Ishikawa (cell line): ENCODE measurements at regions not wholly inside any gene's neighbourhood (a gene's known extent, or its start where the extent isn't known, plus 50 kb on each side); places are given as distances from the start of the nearest gene placed in this dataset.

Experiments
- CEBPB ChIP-seq: IDR thresholded peaks from 2 replicates; pipeline ENCODE4 v1.6.1; 2012
- CREB1 ChIP-seq: IDR thresholded peaks from 2 replicates; pipeline ENCODE4 v1.6.1; 2012; ENCODE audit warnings: low read depth
- EP300 ChIP-seq: IDR thresholded peaks from 2 replicates; pipeline ENCODE4 v1.6.1; 2012; ENCODE audit warnings: borderline replicate concordance
- FOXM1 ChIP-seq: IDR thresholded peaks from 2 replicates; pipeline ENCODE4 v1.6.1; 2012; ENCODE audit warnings: low read depth, borderline replicate concordance
- MAX ChIP-seq: IDR thresholded peaks from 2 replicates; pipeline ENCODE4 v1.6.1; 2012
- NFIC ChIP-seq: IDR thresholded peaks from 2 replicates; pipeline ENCODE4 v1.6.1; 2012
- RAD21 ChIP-seq: IDR thresholded peaks from 2 replicates; pipeline ENCODE4 v1.6.1; 2012; ENCODE audit warnings: low read depth
- TAF1 ChIP-seq: IDR thresholded peaks from 2 replicates; pipeline ENCODE4 v1.6.1; 2012; ENCODE audit warnings: low read depth, mild to moderate bottlenecking
- TCF12 ChIP-seq: IDR thresholded peaks from 2 replicates; pipeline ENCODE4 v1.6.1; 2012; ENCODE audit warnings: low read depth
- YY1 ChIP-seq: IDR thresholded peaks from 2 replicates; pipeline ENCODE4 v1.6.1; 2012; ENCODE audit warnings: low read depth
- TF ChIP-seq, protein P1 (sequence below): IDR thresholded peaks from 2 replicates; pipeline ENCODE4 v1.6.1; 2012
- TF ChIP-seq, protein P2 (sequence below): IDR thresholded peaks from 2 replicates; pipeline ENCODE4 v1.6.1; 2012; ENCODE audit warnings: low read depth, mild to moderate bottlenecking

DNA sequence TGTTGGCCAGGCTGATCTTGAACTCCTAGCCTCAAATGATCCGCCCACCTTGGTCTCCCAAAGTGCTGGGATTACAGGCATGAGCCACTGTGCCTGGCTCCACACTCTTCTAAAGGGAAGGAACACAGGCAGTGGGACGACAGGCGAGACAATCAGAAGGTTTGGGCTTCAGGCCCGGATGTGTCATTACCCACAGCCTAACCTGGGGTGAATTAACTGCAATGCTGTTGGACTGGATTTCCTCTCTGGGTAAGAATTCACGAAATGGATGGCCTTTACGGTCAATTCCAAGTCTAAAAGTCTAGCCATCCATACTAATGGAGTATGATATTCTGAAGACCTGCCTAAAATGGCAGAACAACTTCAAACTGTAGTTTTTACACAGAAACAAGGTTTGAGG, 83.7 kb upstream of the CCDC28A start:
- TF ChIP-seq, protein P1, sequence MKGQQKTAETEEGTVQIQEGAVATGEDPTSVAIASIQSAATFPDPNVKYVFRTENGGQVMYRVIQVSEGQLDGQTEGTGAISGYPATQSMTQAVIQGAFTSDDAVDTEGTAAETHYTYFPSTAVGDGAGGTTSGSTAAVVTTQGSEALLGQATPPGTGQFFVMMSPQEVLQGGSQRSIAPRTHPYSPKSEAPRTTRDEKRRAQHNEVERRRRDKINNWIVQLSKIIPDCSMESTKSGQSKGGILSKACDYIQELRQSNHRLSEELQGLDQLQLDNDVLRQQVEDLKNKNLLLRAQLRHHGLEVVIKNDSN: no peak
- TF ChIP-seq YY1 (no peak), EP300 (no peak), CREB1 (no peak), FOXM1 (no peak), TCF12 (no peak), CEBPB (no peak), TAF1 (no peak), RAD21 (no peak), NFIC (no peak), MAX (no peak)
- TF ChIP-seq, protein P2, sequence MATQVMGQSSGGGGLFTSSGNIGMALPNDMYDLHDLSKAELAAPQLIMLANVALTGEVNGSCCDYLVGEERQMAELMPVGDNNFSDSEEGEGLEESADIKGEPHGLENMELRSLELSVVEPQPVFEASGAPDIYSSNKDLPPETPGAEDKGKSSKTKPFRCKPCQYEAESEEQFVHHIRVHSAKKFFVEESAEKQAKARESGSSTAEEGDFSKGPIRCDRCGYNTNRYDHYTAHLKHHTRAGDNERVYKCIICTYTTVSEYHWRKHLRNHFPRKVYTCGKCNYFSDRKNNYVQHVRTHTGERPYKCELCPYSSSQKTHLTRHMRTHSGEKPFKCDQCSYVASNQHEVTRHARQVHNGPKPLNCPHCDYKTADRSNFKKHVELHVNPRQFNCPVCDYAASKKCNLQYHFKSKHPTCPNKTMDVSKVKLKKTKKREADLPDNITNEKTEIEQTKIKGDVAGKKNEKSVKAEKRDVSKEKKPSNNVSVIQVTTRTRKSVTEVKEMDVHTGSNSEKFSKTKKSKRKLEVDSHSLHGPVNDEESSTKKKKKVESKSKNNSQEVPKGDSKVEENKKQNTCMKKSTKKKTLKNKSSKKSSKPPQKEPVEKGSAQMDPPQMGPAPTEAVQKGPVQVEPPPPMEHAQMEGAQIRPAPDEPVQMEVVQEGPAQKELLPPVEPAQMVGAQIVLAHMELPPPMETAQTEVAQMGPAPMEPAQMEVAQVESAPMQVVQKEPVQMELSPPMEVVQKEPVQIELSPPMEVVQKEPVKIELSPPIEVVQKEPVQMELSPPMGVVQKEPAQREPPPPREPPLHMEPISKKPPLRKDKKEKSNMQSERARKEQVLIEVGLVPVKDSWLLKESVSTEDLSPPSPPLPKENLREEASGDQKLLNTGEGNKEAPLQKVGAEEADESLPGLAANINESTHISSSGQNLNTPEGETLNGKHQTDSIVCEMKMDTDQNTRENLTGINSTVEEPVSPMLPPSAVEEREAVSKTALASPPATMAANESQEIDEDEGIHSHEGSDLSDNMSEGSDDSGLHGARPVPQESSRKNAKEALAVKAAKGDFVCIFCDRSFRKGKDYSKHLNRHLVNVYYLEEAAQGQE: no peak
